ENCODE measurements at regions not wholly inside any gene's neighbourhood (a gene's known extent, or its start where the extent isn't known, plus 50 kb on each side); places are given as distances from the start of the nearest gene placed in this dataset.

- TF ChIP-seq CTCF (IDR thresholded peaks at IDR 0.05; ENCODE audit: extremely low read depth, missing control alignments), result no peak
- DNase-seq (ENCODE audit: low spot score), result no peak
Measured at GRCh38 chr18:73696698-73697097, 450.9 kb downstream of the FBXO15 start.

GRCh38 chr18:73696171-73696570, 451.5 kb downstream of the FBXO15 start:
- TF ChIP-seq CTCF (IDR thresholded peaks at IDR 0.05; ENCODE audit: extremely low read depth, missing control alignments), result no peak
- no peak for DNase-seq (ENCODE audit: low spot score)

GRCh38 chr18:73693091-73693490, 454.5 kb downstream of the FBXO15 start:
- no peak for DNase-seq (ENCODE audit: low spot score)
- TF ChIP-seq CTCF (IDR thresholded peaks at IDR 0.05; ENCODE audit: extremely low read depth, missing control alignments), result no peak

GRCh38 chr18:73691624-73692023, 456.0 kb downstream of the FBXO15 start:
- TF ChIP-seq CTCF (IDR thresholded peaks at IDR 0.05; ENCODE audit: extremely low read depth, missing control alignments), result no peak
- DNase-seq (ENCODE audit: low spot score), result no peak

GRCh38 chr18:73691118-73691517, 456.5 kb downstream of the FBXO15 start:
- no peak for TF ChIP-seq CTCF (IDR thresholded peaks at IDR 0.05; ENCODE audit: extremely low read depth, missing control alignments)
- no peak for DNase-seq (ENCODE audit: low spot score)

- no peak for DNase-seq (ENCODE audit: low spot score)
- no peak for TF ChIP-seq CTCF (IDR thresholded peaks at IDR 0.05; ENCODE audit: extremely low read depth, missing control alignments)
Measured at GRCh38 chr18:73690222-73690621, 457.4 kb downstream of the FBXO15 start.

GRCh38 chr18:73688851-73689711, 458.6 kb downstream of the FBXO15 start:
- TF ChIP-seq CTCF (IDR thresholded peaks at IDR 0.05; ENCODE audit: extremely low read depth, missing control alignments), result no peak
- DNase-seq (ENCODE audit: low spot score), result no peak
